HEK293 (cell line): ENCODE measurements at regions not wholly inside any gene's neighbourhood (a gene's known extent, or its start where the extent isn't known, plus 50 kb on each side); places are given as distances from the start of the nearest gene placed in this dataset.

Source experiments
- CTCF ChIP-seq: fragments of 450-650 bp; formaldehyde crosslinking; IDR thresholded peaks from 2 replicates; pipeline ENCODE4 v1.5.1; 2016; ENCODE audit warnings: missing biosample characterization, missing genetic modification characterization
- GLI4 ChIP-seq: fragments of 450-650 bp; formaldehyde crosslinking; IDR thresholded peaks from 2 replicates; pipeline ENCODE4 v1.5.1; 2016; ENCODE audit warnings: missing biosample characterization, missing genetic modification characterization
- ZBTB7A ChIP-seq: fragments of 450-650 bp; formaldehyde crosslinking; IDR thresholded peaks from 2 replicates; pipeline ENCODE4 v1.5.1; 2016; ENCODE audit warnings: low read depth, missing biosample characterization, missing genetic modification characterization
- ZNF248 ChIP-seq: fragments of 450-650 bp; formaldehyde crosslinking; IDR thresholded peaks from 2 replicates; pipeline ENCODE4 v1.5.1; 2017; ENCODE audit warnings: missing biosample characterization, missing genetic modification characterization
- ZNF629 ChIP-seq: fragments of 450-650 bp; formaldehyde crosslinking; IDR thresholded peaks from 2 replicates; pipeline ENCODE4 v1.5.1; 2017; ENCODE audit warnings: missing biosample characterization, missing genetic modification characterization
- ZNF791 ChIP-seq: fragments of 450-650 bp; formaldehyde crosslinking; IDR thresholded peaks from 2 replicates; pipeline ENCODE4 v1.5.1; 2016; ENCODE audit warnings: missing biosample characterization, missing genetic modification characterization
- ZSCAN4 ChIP-seq: fragments of 450-650 bp; formaldehyde crosslinking; IDR thresholded peaks from 2 replicates; pipeline ENCODE4 v1.5.1; 2017; ENCODE audit warnings: missing biosample characterization, missing genetic modification characterization

- no peak for TF ChIP-seq ZNF248 (tag by site-specific recombination)
- TF ChIP-seq ZSCAN4 (tag by site-specific recombination): no peak
- TF ChIP-seq ZBTB7A (tag by site-specific recombination): no peak
- TF ChIP-seq ZNF629 (tag by site-specific recombination): no peak
- TF ChIP-seq CTCF: no peak
- TF ChIP-seq GLI4 (tag by site-specific recombination): no peak
- no peak for TF ChIP-seq ZNF791 (tag by site-specific recombination)
Measured at GRCh38 chr1:196029410-196029809, 578.8 kb downstream of the KCNT2 start.
